Ovary (tissue), 3 donors: ENCODE measurements at regions not wholly inside any gene's neighbourhood (a gene's known extent, or its start where the extent isn't known, plus 50 kb on each side); places are given as distances from the start of the nearest gene placed in this dataset.

Source experiments
- CTCF ChIP-seq, 3 donors: fragments of 450-650 bp in 2 of 3; fragments of 200-600 bp in 1 of 3; IDR thresholded peaks; one replicate each; pipeline versions ENCODE4 v1.5.1 to v1.8.0; 2016 to 2022; ENCODE audit warnings: antibody characterized with exemption in 3 of 3, mild to moderate bottlenecking in 1 of 3
- EP300 ChIP-seq: sonication (generic); formaldehyde crosslinking; IDR thresholded peaks from one replicate; pipeline ENCODE4 v1.6.1; 2017; ENCODE audit warnings: antibody characterized with exemption
- POLR2A ChIP-seq: fragments of 450-650 bp; IDR thresholded peaks from one replicate; pipeline ENCODE4 v1.6.1; 2017; ENCODE audit warnings: antibody characterized with exemption, mild to moderate bottlenecking, moderate library complexity
- donor health status: DM: no; HTN: no; CAD: no.

- TF ChIP-seq CTCF (IDR thresholded peaks at IDR 0.05) (no peak), POLR2A (no peak), EP300 (no peak)
These were observed 1040.6 kb upstream of the SEMA6A start for GRCh38 chr5:117615226-117615625.
